ENCODE measurements at regions not wholly inside any gene's neighbourhood (a gene's known extent, or its start where the extent isn't known, plus 50 kb on each side); places are given as distances from the start of the nearest gene placed in this dataset.

- no peak overlapping the region for H2AFZ ChIP-seq (ENCODE audit: low read depth, low read length, poor library complexity, severe bottlenecking)
- no peaks in the 10 kb centered on the region for H3K79me2 ChIP-seq (ENCODE audit: insufficient read depth, low read length)
- no peaks in the 10 kb centered on the region for H3K9me2 ChIP-seq (ENCODE audit: insufficient read depth)
- H3K9me3 ChIP-seq (ENCODE audit: control insufficient read depth in 1 of 2, insufficient read depth in 1 of 2, low read depth in 1 of 2, low read length in 2 of 2) = peaks cover 0 to 17% of the 10 kb centered on the region in 2 experiments; a peak in 2 of 4 replicates
- ChIA-PET CTCF (no interaction called here), POLR2A (no interaction called here), RAD21 (ENCODE audit: low non-redundant PET in 1 of 2, low total read pairs in 2 of 2, uncharacterized antibody in 2 of 2, unreplicated experiment in 2 of 2) (no interaction called here)
- BruUV-seq (replicated peaks) = no TSS peak
- ATAC-seq (no peak), DNase-seq (ENCODE audit: low read depth, low spot score) (no peak)
- H3K9ac ChIP-seq (ENCODE audit: low read length) = no peak overlapping the region
- H3K4me2 ChIP-seq (ENCODE audit: low read length) = no peak overlapping the region
- H4K20me1 ChIP-seq (ENCODE audit: insufficient read depth) = no peaks in the 10 kb centered on the region
- peaks cover 16 to 25% of the 10 kb centered on the region in 2 experiments for H3K4me1 ChIP-seq (ENCODE audit: control insufficient read depth in 1 of 2, insufficient read depth in 2 of 2, low read length in 2 of 2)
- H3K4me3 ChIP-seq (replicated peaks in 1 of 2; ENCODE audit: low read depth in 1 of 2, low read length in 2 of 2) = no peak overlapping the region
- intact Hi-C loops (cut with micrococcal nuclease) = no loop called here
- H3K36me3 ChIP-seq (ENCODE audit: control insufficient read depth in 1 of 2, insufficient read depth in 2 of 2, low read length in 2 of 2) = no peaks in the 10 kb centered on the region
- H3K27me3 ChIP-seq (ENCODE audit: insufficient read depth, low read length) = no peaks in the 10 kb centered on the region
- H3K27ac ChIP-seq (ENCODE audit: low read depth, low read length) = no peak overlapping the region
- TF ChIP-seq REST (IDR thresholded peaks at IDR 0.05; ENCODE audit: low read depth) (no peak), CBX3 (IDR thresholded peaks at IDR 0.05; ENCODE audit: low read depth) (no peak), CTCF (IDR thresholded peaks at IDR 0.05 in 2 of 3, conservative IDR thresholded peaks at IDR 0.05 in 1 of 3; ENCODE audit: borderline replicate concordance in 1 of 3, insufficient read depth in 1 of 3, low read depth in 2 of 3, low read length in 2 of 3) (no peak), EGR1 (IDR thresholded peaks at IDR 0.05; ENCODE audit: low read depth) (no peak), SP1 (IDR thresholded peaks at IDR 0.05; ENCODE audit: low read depth) (no peak), EZH2phosphoT487 (IDR thresholded peaks at IDR 0.05; ENCODE audit: borderline replicate concordance) (no peak), TCF7L2 (IDR thresholded peaks at IDR 0.05; ENCODE audit: borderline replicate concordance, extremely low read depth, insufficient read depth, insufficient read length) (no peak), EZH2 (IDR thresholded peaks at IDR 0.05) (no peak), ZNF274 (IDR thresholded peaks at IDR 0.05; ENCODE audit: low read depth, low read length) (no peak), JUND (IDR thresholded peaks at IDR 0.05) (no peak), ATF3 (IDR thresholded peaks at IDR 0.05) (no peak), SRF (IDR thresholded peaks at IDR 0.05; ENCODE audit: low read depth) (no peak), ZFX (IDR thresholded peaks at IDR 0.05) (no peak), FOSL1 (IDR thresholded peaks at IDR 0.05; ENCODE audit: low read depth) (no peak), YY1 (IDR thresholded peaks at IDR 0.05; ENCODE audit: extremely low read depth, insufficient replicate concordance, low read depth, low read length) (no peak)
- TF ChIP-seq, protein P1, sequence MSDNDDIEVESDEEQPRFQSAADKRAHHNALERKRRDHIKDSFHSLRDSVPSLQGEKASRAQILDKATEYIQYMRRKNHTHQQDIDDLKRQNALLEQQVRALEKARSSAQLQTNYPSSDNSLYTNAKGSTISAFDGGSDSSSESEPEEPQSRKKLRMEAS (IDR thresholded peaks at IDR 0.05) = no peak
Measured at GRCh38 chr2:96431319-96431718, 73.8 kb downstream of the NEURL3 start.
